GM06990 (cell line): ENCODE measurements at regions not wholly inside any gene's neighbourhood (a gene's known extent, or its start where the extent isn't known, plus 50 kb on each side); places are given as distances from the start of the nearest gene placed in this dataset.

Experiments
- DNase-seq: peaks from one replicate; pipeline ENCODE4 v3.0.0-alpha.2; 2011; ENCODE audit not compliant: insufficient read length; ENCODE audit errors: extremely low read depth
- H3K27me3 ChIP-seq: replicated peaks from 2 replicates; pipeline ENCODE4 v1.6.0; 2011; ENCODE audit warnings: low read length; ENCODE audit not compliant: control insufficient read depth, insufficient read depth
- H3K36me3 ChIP-seq: 2 replicates; pipeline ENCODE4 v1.5.1; 2011; ENCODE audit warnings: low read length; ENCODE audit not compliant: control insufficient read depth, insufficient read depth
- H3K4me3 ChIP-seq: replicated peaks from 2 replicates; pipeline ENCODE4 v1.5.1; 2011; ENCODE audit warnings: low read depth, mild to moderate bottlenecking, control low read depth, low read length
- TF ChIP-seq, protein P1 (sequence below): IDR thresholded peaks from 2 replicates; pipeline ENCODE4 v1.5.1; 2011; ENCODE audit warnings: low read length, control low read depth, mild to moderate bottlenecking, inconsistent platforms; ENCODE audit not compliant: insufficient read depth, poor library complexity, severe bottlenecking

DNA sequence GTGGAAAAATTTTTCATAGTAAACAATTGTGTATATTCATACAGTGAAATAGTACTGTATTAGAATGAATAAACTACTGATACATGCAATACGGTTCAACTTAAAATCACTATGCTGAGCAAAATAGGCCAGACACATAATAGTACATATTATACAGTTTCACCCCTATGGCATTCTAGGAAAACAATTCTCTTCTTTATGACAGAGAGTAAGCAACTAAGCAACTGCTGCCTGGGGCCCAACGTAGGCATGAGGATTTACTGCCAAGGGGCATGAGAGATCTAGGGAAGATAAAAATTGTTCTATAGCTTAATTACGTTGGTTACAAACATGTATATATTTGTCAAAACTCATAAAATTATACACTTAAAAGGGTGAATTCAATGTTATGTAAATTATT is 180.2 kb downstream of the DRD1 start:
- no peak overlapping the region for H3K4me3 ChIP-seq
- no peak for DNase-seq
- TF ChIP-seq, protein P1, sequence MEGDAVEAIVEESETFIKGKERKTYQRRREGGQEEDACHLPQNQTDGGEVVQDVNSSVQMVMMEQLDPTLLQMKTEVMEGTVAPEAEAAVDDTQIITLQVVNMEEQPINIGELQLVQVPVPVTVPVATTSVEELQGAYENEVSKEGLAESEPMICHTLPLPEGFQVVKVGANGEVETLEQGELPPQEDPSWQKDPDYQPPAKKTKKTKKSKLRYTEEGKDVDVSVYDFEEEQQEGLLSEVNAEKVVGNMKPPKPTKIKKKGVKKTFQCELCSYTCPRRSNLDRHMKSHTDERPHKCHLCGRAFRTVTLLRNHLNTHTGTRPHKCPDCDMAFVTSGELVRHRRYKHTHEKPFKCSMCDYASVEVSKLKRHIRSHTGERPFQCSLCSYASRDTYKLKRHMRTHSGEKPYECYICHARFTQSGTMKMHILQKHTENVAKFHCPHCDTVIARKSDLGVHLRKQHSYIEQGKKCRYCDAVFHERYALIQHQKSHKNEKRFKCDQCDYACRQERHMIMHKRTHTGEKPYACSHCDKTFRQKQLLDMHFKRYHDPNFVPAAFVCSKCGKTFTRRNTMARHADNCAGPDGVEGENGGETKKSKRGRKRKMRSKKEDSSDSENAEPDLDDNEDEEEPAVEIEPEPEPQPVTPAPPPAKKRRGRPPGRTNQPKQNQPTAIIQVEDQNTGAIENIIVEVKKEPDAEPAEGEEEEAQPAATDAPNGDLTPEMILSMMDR, result no peak

DNA sequence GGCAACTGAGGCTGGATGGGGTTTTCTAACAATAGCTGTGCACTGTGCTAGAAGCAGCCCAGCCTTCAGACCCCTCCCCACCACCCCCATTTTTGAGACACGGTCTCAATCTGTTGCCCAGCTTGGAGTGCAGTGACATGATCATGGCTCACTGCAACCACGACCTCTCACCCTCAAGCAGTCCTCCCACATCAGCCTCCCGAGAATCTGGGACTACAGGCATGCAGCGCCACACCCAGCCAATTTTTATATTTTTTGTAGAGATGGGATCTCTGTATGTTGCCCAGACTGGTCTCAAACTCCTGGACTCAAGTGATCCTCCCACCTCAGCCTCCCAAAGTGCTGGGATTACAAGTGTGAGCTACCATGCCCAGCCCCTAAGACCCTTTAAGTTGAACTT is 182.5 kb downstream of the DRD1 start:
- DNase-seq, result no peak
- H3K4me3 ChIP-seq, result no peak overlapping the region
- no peaks in the 10 kb centered on the region for H3K36me3 ChIP-seq
- TF ChIP-seq, protein P1, result no peak
- no peaks in the 10 kb centered on the region for H3K27me3 ChIP-seq

More for the DNA sequence above, 180.2 kb downstream of the DRD1 start:
- Histone ChIP-seq H3K36me3 (no peaks in the 10 kb centered on the region), H3K27me3 (no peaks in the 10 kb centered on the region)

DNA sequence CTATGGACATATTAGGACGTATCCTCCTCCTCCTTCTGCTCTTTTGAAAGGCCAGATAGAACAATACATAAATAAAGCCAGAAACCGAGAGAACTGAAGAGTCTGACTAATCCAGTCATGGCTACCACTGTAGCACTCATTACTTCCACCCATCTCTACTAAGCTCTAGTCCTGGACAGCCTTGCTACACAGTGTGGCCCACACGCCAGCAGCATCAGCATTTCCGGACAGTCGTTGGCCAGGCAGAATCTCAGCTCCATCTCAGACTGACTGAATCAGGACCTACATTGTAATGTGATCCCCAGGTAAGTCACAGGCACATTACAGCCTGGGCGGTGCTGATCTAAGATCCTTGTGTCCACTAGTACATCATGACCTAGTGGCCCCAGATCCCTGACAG is 182.9 kb downstream of the DRD1 start:
- DNase-seq, result no peak

DNA sequence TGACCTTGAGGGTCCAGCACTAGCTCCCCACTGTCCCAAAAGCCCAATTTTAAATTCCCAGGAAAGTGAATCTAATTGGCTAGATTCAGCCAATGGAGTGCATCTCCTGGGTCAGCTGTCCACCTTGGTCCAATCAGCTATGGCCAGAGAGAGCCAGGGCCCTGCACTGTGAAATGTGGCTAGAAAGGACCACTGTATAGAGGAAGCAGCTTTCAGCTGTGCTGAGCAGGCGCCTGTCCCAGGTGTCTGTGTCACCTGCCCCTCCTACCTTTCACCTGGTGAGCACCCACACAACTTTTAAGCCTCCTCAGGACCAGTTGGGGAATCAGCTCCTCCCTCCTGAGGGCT is 186.2 kb downstream of the DRD1 start:
- TF ChIP-seq, protein P1, result no peak
- Histone ChIP-seq H3K27me3 (no peaks in the 10 kb centered on the region), H3K4me3 (no peak overlapping the region), H3K36me3 (no peaks in the 10 kb centered on the region)
- no peak for DNase-seq

More for the DNA sequence above, 182.9 kb downstream of the DRD1 start:
- H3K36me3 ChIP-seq, result no peaks in the 10 kb centered on the region
- no peak overlapping the region for H3K4me3 ChIP-seq
- TF ChIP-seq, protein P1, result no peak
- no peaks in the 10 kb centered on the region for H3K27me3 ChIP-seq

DNA sequence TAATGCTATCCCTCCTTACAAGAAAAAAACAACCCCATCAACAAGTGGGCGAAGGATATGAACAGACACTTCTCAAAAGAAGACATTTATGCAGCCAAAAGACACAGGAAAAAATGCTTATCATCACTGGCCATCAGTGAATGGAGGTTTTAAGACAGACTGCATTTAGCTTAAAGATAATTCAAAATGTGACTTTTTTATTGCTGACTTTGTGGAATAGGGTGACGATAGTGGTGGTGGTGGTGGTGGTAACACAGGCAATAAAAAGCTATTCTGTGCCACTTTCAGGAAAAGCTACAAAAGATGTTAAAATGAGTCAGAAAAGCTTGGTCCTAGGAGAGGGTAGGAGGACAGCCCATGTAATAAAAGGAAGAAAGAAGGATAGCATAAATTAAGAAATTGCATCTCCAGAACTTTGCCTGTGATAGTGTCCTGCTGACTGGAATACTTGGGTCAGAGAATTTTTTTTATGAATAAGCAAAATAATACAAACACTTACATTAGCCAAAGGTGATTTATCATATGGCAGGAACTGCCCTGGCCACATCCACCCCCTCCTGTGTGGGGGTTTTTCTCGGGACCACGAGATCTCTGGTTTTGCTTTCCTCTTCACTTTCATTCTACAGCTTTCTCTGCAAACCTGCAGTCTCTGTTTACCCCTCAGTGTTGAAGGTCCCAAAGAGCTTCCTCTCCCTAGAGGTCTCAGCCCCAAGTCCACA is 186.7 kb downstream of the DRD1 start:
- H3K36me3 ChIP-seq, result no peaks in the 10 kb centered on the region
- TF ChIP-seq, protein P1, result no peak
- DNase-seq, result no peak
- H3K27me3 ChIP-seq, result no peaks in the 10 kb centered on the region
- no peak overlapping the region for H3K4me3 ChIP-seq

DNA sequence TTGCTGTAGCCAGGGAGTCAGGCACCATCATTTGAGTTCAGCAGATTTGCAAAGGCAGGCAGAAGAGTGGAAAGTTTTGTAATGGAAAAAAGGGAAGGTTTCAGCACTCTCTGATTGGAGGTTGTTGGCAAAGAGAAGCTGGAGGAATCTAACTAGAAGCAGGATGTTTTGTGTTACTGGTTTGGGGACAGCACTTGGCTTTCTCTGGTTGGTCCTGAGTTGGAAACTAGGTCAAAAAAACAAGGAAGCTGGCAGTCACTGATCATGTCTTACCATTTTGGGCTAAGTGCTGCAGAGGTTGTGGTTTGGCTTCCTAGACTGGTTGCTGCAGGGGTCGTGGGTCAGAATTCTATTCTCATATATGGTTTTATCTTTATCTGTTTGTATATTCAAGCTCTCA is 189.8 kb downstream of the DRD1 start:
- DNase-seq, result no peak
- TF ChIP-seq, protein P1, result no peak

More for the DNA sequence above, 189.8 kb downstream of the DRD1 start:
- Histone ChIP-seq H3K36me3 (no peaks in the 10 kb centered on the region), H3K27me3 (no peaks in the 10 kb centered on the region), H3K4me3 (no peak overlapping the region)
